ENCODE measurements at regions not wholly inside any gene's neighbourhood (a gene's known extent, or its start where the extent isn't known, plus 50 kb on each side); places are given as distances from the start of the nearest gene placed in this dataset.

- Histone ChIP-seq H3K27me3 (no peaks in the 10 kb centered on the region), H3K4me3 (no peak overlapping the region), H3K9me3 (no peaks in the 10 kb centered on the region), H3K27ac (no peak overlapping the region), H3K36me3 (no peaks in the 10 kb centered on the region), H3K4me1 (no peaks in the 10 kb centered on the region)
- TF ChIP-seq CTCF (IDR thresholded peaks at IDR 0.05) (no peak), EP300 (IDR thresholded peaks at IDR 0.05) (no peak), POLR2A (IDR thresholded peaks at IDR 0.05) (no peak)
- DNase-seq (ENCODE audit: low spot score in 2 of 2) = no peak
- 41 to 50% methylated on average over 2 of the region's 2 CpGs for WGBS, 2 donors
Measured at GRCh38 chr13:86572115-86572514, 772.9 kb upstream of the SLITRK6 start.

DNA sequence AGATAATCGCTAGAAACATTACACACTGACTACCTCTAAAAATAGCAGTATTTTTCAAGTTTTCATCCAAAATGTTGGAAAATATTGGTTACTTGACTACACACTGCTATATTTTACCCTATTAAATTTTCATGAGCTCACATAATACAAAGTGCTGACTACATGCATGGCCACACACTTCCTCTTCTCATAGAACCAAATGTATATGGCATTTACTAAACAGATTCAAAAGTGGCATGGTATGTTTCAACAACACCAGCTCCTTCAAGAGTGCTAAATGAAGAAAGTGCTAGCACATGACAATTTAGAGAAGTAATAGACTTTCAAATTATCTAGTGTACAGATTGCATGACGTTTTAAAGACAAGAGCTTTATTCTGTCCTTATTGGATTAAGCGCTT lies 780.4 kb upstream of the SLITRK6 start:
- Histone ChIP-seq H3K4me1 (no peaks in the 10 kb centered on the region), H3K27me3 (no peaks in the 10 kb centered on the region), H3K4me3 (no peak overlapping the region), H3K36me3 (no peaks in the 10 kb centered on the region), H3K9me3 (no peaks in the 10 kb centered on the region), H3K27ac (no peak overlapping the region)
- 74 to 76% methylated on average over 3 of the region's 3 CpGs for WGBS, 2 donors
- no peak for TF ChIP-seq POLR2A (IDR thresholded peaks at IDR 0.05)
- no peak for TF ChIP-seq CTCF (IDR thresholded peaks at IDR 0.05)
- no peak for TF ChIP-seq EP300 (IDR thresholded peaks at IDR 0.05)
- DNase-seq (ENCODE audit: low spot score in 2 of 2) = no peak

- DNase-seq (ENCODE audit: low spot score in 2 of 2) = no peak
- Histone ChIP-seq H3K36me3 (no peaks in the 10 kb centered on the region), H3K4me1 (no peaks in the 10 kb centered on the region), H3K27me3 (no peaks in the 10 kb centered on the region), H3K9me3 (no peaks in the 10 kb centered on the region), H3K4me3 (no peak overlapping the region), H3K27ac (no peak overlapping the region)
- no peak for TF ChIP-seq POLR2A (IDR thresholded peaks at IDR 0.05)
- TF ChIP-seq EP300 (IDR thresholded peaks at IDR 0.05) = no peak
- TF ChIP-seq CTCF (IDR thresholded peaks at IDR 0.05) = no peak
- 94 to 100% methylated on average over 2 of the region's 2 CpGs for WGBS, 2 donors
Measured at GRCh38 chr13:86581706-86582105, 782.5 kb upstream of the SLITRK6 start.

DNA sequence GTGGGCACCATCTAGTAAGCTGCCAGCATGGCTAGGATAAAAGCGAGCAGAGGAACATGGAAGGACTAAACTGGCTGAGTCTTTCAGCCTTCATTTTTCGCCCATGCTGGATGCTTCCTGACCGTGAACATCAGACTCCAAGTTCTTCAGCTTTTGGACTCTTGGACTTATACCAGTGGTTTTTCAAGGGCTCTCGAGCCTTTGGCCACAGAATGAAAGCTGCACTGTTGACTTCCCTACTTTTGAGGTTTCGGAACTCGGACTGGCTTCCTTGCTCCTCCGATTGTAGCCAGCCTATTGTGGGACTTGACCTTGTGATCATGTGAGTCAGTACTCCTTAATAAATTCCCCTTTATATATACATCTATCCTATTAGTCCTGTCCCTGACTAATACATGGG lies 785.1 kb upstream of the SLITRK6 start:
- no peaks in the 10 kb centered on the region for H3K4me1 ChIP-seq
- no peaks in the 10 kb centered on the region for H3K9me3 ChIP-seq
- H3K36me3 ChIP-seq = no peaks in the 10 kb centered on the region
- DNase-seq (ENCODE audit: low spot score in 2 of 2) = no peak
- TF ChIP-seq EP300 (IDR thresholded peaks at IDR 0.05) = no peak
- no peaks in the 10 kb centered on the region for H3K27me3 ChIP-seq
- H3K4me3 ChIP-seq = no peak overlapping the region
- 90 to 98% methylated on average over 7 of the region's 7 CpGs for WGBS, 2 donors
- no peak overlapping the region for H3K27ac ChIP-seq

GRCh38 chr13:86585835-86586234 lies 786.6 kb upstream of the SLITRK6 start:
- H3K36me3 ChIP-seq = no peaks in the 10 kb centered on the region
- H3K4me1 ChIP-seq = no peaks in the 10 kb centered on the region
- no peak for TF ChIP-seq CTCF (IDR thresholded peaks at IDR 0.05)
- TF ChIP-seq EP300 (IDR thresholded peaks at IDR 0.05) = no peak
- TF ChIP-seq POLR2A (IDR thresholded peaks at IDR 0.05) = no peak
- H3K27ac ChIP-seq = no peak overlapping the region
- no peak overlapping the region for H3K4me3 ChIP-seq
- WGBS, 2 donors = 15 to 17% methylated on average over 2 of the region's 2 CpGs
- peak in 1 of 2 donors; percentile 13 for DNase-seq (ENCODE audit: low spot score in 2 of 2)
- no peaks in the 10 kb centered on the region for H3K9me3 ChIP-seq
- no peaks in the 10 kb centered on the region for H3K27me3 ChIP-seq

DNA sequence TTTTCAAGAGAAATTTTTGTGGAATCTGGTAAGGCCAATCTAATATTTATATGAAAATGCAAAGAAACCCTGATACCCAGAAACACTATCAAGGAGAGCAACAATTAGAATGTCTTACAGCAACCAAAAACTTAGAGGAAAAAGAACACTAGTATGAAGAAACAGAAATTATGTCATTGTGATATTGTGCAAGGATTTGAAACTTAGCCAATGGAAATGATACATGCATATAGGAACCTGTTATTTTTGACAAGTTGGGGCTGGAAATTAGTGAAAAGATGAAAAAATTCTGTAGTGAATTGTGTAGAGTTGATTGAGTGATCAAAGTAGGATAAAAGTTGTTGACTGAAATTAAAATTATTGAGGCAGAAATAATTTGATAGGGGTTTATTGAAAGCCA lies 792.6 kb upstream of the SLITRK6 start:
- H3K4me3 ChIP-seq = no peak overlapping the region
- H3K4me1 ChIP-seq = no peaks in the 10 kb centered on the region
- no peak for DNase-seq (ENCODE audit: low spot score in 2 of 2)
- H3K36me3 ChIP-seq = no peaks in the 10 kb centered on the region
- H3K9me3 ChIP-seq = peaks cover 0 to 5% (median 0%) of the 10 kb centered on the region in 4 donors
- H3K27me3 ChIP-seq = no peaks in the 10 kb centered on the region
- H3K27ac ChIP-seq = no peak overlapping the region
- no peak for TF ChIP-seq EP300 (IDR thresholded peaks at IDR 0.05)
- no peak for TF ChIP-seq POLR2A (IDR thresholded peaks at IDR 0.05)
- TF ChIP-seq CTCF (IDR thresholded peaks at IDR 0.05) = no peak
